Left ventricle myocardium superior (tissue), 1 donor: ENCODE measurements at regions not wholly inside any gene's neighbourhood (a gene's known extent, or its start where the extent isn't known, plus 50 kb on each side); places are given as distances from the start of the nearest gene placed in this dataset.
"Not testable (repeated sequence)": the region's sequence is repeated elsewhere in the genome, so short reads cannot be mapped to it uniquely, and the experiment has no call there.

Source experiments
- ATAC-seq: fragments of 200-7000 bp; cut with Tn5 transposase; one replicate; pipeline ENCODE4 v1.9.1; 2020; ENCODE audit warnings: mild to moderate bottlenecking, moderate library complexity
- DNase-seq: peaks from one replicate; pipeline ENCODE4 v3.0.0-alpha.2; 2020
- intact Hi-C: fragments of 100-400 bp; cut with micrococcal nuclease; formaldehyde crosslinking; loops from one replicate; pipeline ENCODE4 v1.11.0; 2022
- donor health status: DM: no; HTN: yes; CAD: no; lungs with severe emphysema.

DNA sequence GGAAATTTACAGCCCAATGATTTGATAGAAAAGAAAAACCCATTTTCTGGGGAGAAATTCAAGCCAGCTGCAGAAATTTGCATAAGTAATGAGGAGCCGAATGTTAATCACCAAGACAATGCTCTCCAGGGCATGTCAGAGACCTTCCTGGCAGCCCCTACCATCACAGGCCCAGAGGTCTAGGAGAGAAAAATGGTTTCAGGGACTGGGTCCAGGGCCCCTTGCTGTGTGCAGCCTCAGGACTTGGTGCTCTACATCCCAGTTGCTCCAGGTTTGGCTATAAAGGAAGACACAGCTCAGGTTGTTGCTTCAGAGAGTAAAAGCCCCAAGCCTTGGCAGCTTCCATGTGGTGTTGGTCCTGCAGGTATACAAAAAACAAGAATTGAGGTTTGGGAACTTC, 222.2 kb upstream of the ISX start:
- intact Hi-C loops, ATAC-seq, DNase-seq: not testable (repeated sequence)

DNA sequence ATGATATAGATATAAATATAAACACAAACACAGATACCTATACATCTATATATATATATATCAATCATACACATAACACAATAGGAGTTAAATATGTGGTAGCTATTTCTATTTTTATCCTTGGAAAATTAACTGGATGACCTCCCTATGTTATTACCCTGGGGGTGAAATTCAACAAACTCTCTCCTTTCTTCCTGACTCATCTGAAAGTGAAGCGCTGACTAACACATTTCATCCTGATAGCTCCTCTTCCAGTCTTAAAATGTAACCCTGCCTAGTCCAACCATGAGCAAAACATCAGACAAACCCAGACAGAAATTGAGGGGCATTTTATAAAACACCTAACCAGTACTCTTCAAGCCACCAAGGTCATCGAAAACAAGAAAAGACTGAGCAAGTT, 220.6 kb upstream of the ISX start:
- no peak for DNase-seq
- ATAC-seq, result no peak
- intact Hi-C loops, result no loop called here

DNA sequence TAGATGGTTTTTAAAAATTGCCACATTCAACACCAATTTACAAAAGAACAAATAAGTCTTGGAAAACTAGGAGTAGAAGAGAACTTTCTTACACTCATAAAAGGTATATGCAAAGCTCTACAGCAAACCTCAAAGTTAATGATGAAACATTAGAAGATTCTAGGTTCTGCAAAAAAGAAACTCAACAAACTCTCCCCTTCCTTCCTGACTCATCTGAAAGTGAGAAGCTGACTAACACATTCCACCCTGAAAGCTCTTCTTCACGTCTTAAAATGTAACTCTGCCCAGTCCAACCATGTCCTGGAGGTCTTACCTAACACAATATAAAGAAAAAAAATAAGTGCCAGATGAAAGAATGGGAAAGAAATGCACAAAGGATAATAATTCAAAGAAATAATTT, 218.9 kb upstream of the ISX start:
- intact Hi-C loops, result no loop called here
- ATAC-seq, result no peak
- DNase-seq, result no peak

DNA sequence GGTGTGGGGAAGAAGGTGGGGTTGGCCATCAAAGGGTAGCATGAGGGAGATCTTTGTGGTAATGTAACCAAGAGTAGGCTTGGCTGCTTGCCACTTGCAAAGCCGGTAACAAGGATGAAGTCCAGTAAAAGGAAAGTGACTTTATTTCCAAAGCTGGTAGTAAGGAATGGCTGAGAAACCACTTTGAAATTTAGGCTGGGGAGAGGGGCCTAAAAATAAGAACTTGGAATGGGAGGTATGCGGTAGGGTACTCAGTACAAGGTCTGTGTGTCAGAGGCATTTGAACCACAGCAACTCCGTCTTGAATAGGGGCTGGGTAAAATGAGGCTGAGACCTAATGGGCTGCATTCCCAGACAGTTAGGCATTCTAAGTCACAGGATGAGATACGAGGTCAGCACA, 216.0 kb upstream of the ISX start:
- ATAC-seq (no peak), DNase-seq (no peak)
- intact Hi-C loops, result no loop called here

DNA sequence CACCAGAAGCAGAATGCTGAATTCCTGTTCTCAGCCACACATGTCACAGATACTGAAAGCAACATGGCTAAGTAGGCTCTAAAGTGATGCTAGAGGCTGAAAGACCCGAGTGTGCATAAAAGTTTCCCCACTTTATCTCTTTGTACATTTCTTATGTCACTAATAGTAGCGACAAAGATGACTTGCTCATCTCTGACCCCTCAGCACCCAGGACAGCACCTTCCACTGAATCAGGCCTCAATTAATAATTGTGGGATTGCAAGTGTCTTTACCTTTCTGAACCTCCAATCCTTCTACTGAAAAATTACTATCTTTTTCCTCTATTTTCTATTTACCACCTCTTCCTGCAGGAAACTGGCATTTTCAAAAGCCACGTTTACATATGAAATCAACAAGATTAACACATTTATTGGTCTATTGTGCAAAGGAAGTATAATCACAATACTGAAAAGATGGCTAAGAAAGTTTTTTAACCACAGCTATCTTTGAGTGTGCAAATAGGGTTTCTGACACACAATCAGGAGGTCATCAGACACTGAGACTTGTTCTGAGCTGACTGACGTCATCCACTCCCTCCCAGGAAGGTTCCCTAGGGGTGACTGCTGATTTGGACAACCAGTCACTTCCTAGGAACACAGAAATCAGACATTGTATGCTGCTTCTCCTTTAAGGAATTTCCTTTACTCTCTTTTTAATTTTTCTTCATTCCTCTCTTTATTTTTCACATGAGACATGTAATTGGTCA, 213.9 kb upstream of the ISX start:
- ATAC-seq (no peak), DNase-seq (no peak)
- intact Hi-C loops, result no loop called here

DNA sequence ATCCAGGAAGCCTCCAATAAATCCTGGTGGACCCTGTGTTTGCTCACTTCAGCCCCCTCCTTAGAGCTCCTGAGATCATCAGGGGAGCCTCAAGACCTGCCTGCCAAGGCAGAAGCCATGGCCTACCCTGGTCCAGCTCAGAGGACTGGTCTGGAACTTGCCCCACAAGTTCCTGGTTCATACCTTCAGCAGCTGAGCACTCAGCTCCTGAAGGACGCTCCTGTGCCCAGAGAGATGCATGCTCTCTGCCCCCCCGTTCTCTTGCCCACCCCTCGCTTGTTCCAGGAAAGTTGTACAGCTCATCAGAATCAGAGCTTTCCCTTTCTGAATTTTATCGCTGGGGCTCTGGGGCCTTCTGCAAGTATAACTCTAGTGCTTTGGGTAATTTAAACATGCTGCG, 210.5 kb upstream of the ISX start:
- intact Hi-C loops, result no loop called here

DNA sequence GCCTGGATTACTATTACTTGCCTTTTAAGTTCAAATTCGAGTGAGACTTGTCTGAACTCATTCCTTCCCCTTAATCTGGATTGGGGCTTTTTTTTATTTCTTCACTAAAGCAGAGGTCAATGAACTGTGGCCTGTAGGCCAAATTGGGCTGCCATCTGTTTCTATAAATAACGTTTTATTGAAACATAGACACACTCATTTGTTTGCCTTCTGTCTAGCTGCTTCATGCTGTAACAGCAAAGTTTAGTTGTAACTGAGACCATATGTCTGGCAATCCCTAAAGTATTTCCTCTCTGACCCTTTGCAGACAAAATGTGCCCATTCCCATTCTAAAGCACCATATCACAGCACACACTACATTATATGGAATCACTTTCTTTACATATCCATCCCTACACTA, 207.9 kb upstream of the ISX start:
- no peak for ATAC-seq
- intact Hi-C loops, result no loop called here
- no peak for DNase-seq

More for the DNA sequence above, 210.5 kb upstream of the ISX start:
- ATAC-seq (no peak), DNase-seq (no peak)

DNA sequence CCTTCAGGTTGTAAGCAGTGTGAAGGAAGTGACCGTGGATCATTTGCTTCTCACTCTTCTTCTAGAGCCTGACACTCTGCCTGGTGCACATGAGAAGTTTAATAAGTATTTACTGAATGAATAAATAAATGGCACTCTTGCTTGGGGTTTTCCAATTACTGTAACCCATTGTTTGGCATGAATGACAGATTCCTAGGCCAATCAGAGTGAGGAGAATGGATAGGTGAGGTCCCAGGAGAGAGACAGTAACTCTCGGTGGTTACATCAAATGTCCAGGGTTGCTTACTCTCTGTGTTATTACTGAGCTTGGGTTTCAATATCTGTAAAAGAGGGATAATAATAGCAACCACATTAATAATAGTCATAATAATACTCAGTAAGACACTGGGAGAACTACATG, 204.2 kb upstream of the ISX start:
- intact Hi-C loops, result no loop called here
- ATAC-seq, result no peak
- no peak for DNase-seq

DNA sequence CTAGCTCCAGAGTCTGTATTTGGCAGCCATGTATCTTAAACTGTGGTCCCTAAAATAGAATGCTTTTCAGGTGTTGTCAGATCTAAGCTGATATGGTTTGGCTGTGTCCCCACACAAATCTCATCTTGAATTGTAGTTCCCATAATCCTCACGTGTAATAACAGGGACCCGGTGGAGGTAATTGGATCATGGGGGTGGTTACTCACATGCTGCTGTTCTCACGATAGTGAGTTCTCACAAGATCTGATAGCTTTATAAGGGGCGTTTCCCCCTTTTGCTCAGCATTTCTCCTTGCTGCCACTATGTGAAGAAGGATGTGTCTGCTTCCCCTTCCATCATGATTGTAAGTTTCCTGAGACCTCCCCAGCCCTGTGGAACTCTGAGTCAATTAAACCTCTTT, 199.9 kb upstream of the ISX start:
- intact Hi-C loops, result no loop called here
- no peak for DNase-seq
- ATAC-seq, result no peak

DNA sequence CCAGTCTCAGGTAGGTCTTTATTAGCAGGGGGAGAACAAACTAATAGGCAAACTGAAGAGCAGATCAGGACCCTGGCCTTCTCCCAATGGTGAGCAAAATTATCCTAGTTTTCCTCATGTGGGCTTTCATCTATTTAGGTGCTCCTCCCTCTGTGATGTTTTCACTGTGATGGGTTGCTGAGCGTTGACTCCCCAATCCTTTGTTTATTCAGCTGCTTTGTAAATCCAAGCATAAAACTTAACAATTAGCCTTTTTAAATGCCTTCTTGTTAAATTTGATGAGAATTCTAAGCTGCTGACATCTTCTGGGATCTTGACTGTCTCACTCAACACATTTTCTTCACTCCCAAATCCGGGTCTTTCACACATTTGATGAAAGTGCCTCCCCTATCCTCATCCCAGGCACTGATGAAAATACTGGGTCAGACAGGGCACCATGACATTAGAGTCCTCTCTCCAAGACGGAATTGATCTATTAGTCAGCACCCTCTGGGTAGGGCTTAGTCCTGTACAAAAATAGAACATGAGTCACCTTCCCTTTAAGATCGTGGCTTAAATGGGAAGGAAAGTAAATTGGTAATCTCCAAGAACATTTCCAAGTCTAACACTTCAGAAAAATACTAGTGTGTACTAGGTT, 199.3 kb upstream of the ISX start:
- ATAC-seq, result no peak
- no peak for DNase-seq
- intact Hi-C loops, result no loop called here

DNA sequence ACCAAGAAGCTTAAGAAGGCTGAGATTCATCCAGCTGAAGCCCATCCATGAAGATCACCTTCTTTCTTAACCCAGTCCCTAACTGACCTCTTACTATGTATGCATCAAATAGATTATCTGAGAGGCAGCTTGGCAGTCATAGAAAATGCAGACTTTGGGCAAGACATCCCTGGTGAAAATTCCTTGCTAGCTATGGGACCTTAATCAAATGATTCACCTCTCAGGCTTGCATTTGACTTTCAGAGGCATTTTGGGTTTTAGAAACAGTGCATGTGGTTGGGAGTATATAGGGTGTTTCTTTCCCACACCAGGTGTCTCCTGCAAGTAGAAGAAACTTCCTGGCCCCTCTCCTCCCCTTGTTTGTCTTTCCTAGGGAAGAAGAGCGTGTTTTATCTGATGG, 188.5 kb upstream of the ISX start:
- no peak for ATAC-seq
- DNase-seq, result no peak
- intact Hi-C loops, result no loop called here

DNA sequence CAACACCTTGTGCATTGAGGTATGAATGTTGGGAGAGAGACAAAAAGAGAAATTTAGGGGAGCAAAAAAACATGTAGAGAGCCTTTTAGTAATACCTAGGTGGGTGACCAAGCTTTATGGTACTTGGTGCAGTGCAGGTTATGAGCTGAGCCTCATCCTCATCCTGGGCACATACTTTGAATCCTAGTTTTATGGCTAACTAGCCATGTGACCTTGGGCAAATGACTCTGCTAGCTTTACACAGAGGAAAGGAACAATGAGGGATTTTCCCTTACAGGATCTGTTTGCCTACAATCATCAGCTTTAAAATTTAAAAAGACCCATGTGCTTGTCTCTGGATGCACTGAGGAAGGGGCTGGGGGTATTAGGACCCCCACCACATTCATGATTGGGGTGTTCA, 187.8 kb upstream of the ISX start:
- ATAC-seq (no peak), DNase-seq (no peak)
- intact Hi-C loops, result no loop called here

DNA sequence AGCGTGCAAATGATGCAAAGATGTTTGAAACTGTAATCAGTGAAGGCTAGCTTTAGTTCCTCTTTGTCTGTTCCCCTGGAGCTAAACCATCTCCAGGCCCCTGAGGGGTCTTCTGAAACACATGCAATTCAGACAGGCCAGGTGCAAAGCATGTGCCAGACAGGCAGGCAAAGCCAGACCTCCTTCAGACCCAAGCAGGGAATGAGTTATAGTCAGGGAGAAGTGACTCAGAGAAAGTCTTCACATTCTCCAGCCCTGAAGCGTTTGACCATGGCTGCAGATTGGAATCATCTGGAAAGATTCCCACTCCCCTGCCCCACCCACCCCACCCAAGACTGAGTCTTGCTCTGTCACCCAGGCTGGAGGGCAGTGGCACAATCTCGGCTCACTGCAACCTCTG, 187.0 kb upstream of the ISX start:
- intact Hi-C loops, result no loop called here
- ATAC-seq (no peak), DNase-seq (no peak)

DNA sequence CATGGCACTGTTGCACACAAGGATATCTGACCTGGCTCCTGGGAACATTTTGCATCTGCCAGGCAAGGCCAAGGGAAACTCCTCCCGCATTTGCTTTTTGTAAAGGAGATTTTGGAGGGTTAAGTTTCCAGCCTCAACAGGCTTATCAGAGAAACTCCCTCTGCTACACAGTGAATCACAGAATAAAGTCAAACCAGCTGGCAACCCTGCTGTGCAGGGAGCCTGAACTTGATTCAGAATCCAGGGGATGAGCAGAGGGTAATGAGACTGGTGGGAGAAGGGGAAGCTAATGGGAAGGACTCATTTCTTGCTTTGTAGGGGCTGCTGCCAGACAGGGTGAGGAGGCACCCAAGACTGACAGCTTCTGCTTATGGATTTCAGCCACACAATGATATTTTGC, 185.3 kb upstream of the ISX start:
- intact Hi-C loops, result no loop called here
- DNase-seq (no peak), ATAC-seq (no peak)

DNA sequence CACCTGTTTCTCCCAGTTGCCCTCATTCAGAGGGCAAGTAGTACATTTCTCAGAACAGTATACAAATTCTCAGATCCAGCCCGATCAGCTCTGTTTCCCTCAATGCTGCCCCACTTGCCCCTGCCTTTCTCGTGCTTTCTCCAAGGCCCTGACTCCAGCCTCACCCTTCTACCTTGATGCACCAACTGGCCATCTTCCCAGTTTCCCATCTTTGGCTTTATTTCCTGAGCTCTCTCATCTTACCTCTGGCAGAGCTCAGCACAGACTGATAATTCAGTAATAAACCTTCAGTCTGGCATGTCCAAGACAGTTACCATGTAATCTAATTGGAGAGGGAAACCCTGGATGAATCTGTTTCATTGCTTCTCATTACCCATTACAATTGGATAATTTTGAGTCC, 184.5 kb upstream of the ISX start:
- intact Hi-C loops, result no loop called here
- ATAC-seq (no peak), DNase-seq (no peak)

DNA sequence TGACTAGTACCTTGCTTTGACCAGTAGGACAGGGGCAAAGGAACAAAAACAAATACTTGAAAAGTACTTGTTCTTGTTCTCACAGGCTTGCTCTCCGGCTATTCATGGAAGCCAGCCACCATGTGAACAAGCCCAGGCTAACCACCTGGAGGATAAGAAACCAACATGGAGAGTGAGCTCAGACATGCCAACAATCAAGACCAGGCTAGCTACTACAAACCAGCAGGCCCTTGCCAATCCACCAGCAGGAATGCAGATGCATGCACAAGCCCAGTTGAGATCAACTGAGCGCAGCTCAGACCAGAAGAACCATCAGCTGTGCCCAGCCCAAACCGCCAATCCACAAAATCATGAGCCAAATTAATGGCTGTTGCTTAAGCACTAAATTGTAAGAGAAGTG, 180.1 kb upstream of the ISX start:
- no peak for DNase-seq
- no peak for ATAC-seq
- intact Hi-C loops, result no loop called here

DNA sequence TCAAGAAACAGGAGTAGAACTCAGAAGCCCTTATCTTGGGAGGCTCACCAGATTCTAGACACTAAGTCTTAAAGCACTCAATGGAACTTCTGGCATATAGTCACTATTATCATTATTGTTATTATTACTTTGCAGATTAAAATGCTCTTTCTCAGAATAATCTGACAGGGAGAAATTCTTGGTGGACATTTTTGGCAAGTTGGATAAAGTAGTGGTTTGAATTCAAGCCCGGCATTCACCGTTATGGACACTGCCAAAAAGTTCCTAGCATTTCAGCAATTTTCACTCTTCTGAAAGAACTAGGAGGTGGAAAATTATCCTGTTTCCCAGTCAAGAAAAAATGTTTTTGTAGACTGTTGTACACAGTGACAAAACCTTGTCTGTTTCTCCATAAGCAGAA, 179.6 kb upstream of the ISX start:
- intact Hi-C loops, result no loop called here
- DNase-seq, result no peak
- ATAC-seq, result no peak

DNA sequence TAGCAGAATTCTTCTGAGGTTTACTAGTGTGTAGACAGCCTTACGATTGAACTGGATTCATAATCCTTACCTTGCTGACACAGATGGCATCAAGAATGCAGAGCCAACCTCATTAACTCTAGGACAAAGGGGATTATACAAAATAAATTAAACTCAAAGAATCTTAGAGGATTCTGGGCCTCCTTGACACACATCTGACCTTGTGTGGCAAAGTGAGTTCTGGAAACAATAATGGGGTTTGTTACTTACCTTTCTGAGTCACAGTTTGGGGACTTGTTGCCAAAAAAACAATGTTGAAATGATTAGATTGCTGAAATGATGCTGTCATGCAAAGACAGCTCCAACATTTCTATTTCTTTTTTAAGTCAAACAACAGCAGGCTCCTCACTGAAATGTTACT, 179.1 kb upstream of the ISX start:
- intact Hi-C loops, result no loop called here
- ATAC-seq (no peak), DNase-seq (no peak)

DNA sequence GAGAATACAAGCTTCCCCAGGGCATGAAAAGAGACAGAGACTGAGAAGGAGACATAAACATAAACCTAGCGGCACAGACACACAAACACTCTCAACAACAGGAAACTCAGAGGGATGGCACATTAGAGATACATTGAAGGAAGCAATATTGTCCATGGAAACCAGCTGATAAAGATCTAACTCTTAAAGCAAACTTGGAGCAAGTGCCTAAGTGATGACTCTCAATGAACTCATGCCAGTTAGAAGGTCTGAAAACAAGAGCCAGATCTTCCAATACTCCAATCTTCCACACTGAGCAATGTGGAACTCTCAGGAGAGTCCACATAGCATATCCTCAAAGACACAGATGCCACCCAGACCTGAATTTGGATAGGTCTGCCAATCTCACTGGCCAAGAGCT, 168.8 kb upstream of the ISX start:
- DNase-seq (no peak), ATAC-seq (no peak)
- intact Hi-C loops, result no loop called here

DNA sequence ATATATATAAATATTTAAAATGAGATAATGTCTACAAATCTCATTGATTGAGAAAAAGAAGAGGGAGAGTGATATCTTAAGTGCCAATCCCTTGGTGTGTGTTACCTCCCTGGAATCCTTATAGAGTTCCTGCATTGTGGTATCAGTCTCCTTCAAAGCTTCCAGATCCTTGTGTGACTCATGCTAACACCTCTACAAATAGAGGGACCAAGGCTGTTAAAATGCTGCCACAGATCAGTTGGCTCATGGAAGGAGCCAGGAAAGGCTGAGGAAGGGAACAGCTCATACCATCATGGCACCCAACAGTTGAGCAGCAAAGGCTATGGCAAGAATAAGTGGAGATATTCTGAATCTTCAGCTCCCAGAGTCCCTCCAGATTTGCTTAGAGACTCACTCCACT, 163.6 kb upstream of the ISX start:
- intact Hi-C loops, result no loop called here
- DNase-seq (no peak), ATAC-seq (no peak)

DNA sequence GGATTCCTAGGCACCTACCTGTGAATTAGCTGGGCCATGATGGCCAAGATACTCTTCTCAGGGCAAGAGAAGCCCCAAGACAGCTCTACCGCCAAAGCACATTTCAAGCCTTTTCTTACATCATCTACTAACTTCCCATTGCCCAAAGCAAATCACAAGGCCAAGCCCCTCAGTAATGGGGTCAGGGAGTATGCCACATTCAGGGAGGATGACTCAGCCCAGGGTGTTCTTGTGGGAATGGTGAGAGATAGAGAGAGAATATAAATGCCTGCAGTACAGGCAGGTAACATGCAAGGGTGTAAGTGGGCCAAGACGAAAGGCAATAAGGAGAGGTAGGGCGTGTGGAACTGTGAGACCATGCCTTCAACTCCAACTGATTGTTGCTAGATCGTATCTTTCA, 162.5 kb upstream of the ISX start:
- ATAC-seq (no peak), DNase-seq (no peak)
- intact Hi-C loops, result no loop called here

DNA sequence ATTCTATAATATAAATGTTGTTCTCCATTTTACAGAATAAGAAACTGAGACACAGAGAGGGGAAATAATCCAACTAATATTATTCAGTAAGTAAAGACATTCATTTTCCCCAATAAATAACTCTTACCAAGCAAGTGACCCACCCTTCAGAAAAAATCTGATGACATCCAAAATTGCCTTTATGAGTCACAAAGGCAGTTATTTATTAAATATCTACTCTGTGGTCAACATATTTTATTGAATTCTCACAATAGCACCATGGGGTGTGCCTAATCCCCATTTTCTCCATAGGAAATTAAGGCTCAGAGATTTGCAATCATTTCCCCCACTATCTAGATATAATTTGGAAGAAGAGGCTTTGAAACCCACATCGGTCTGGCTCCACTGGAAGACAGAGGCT, 161.5 kb upstream of the ISX start:
- ATAC-seq (no peak), DNase-seq (no peak)
- intact Hi-C loops, result no loop called here
